ENCODE measurements at regions not wholly inside any gene's neighbourhood (a gene's known extent, or its start where the extent isn't known, plus 50 kb on each side); places are given as distances from the start of the nearest gene placed in this dataset.

- Histone ChIP-seq H3K4me3 (replicated peaks; ENCODE audit: insufficient read depth, low read length) (no peak overlapping the region), H3K27me3 (ENCODE audit: insufficient read depth, poor library complexity, severe bottlenecking) (no peaks in the 10 kb centered on the region), H3K27ac (replicated peaks) (no peak overlapping the region)
- DNase-seq (ENCODE audit: low read depth in 1 of 2, low spot score in 1 of 2): no peak
- TF ChIP-seq POLR2AphosphoS5 (IDR thresholded peaks at IDR 0.05; ENCODE audit: low read depth) (no peak), SPI1 (IDR thresholded peaks at IDR 0.05; ENCODE audit: borderline replicate concordance, low read depth) (no peak), CTCF (IDR thresholded peaks at IDR 0.05; ENCODE audit: insufficient read depth, low read length) (no peak), GABPA (IDR thresholded peaks at IDR 0.05; ENCODE audit: low read depth) (no peak), REST (IDR thresholded peaks at IDR 0.05; ENCODE audit: insufficient replicate concordance, low read depth) (no peak)
These were observed 436.0 kb upstream of the NR2F2 start for GRCh38 chr15:95894407-95894956.

GRCh38 chr15:95895508-95895907 is 435.0 kb upstream of the NR2F2 start:
- Histone ChIP-seq H3K27ac (replicated peaks) (no peak overlapping the region), H3K4me3 (replicated peaks; ENCODE audit: insufficient read depth, low read length) (no peak overlapping the region), H3K27me3 (ENCODE audit: insufficient read depth, poor library complexity, severe bottlenecking) (no peaks in the 10 kb centered on the region)
- TF ChIP-seq POLR2AphosphoS5 (IDR thresholded peaks at IDR 0.05; ENCODE audit: low read depth) (no peak), REST (IDR thresholded peaks at IDR 0.05; ENCODE audit: insufficient replicate concordance, low read depth) (no peak), GABPA (IDR thresholded peaks at IDR 0.05; ENCODE audit: low read depth) (no peak), CTCF (IDR thresholded peaks at IDR 0.05; ENCODE audit: insufficient read depth, low read length) (no peak), SPI1 (IDR thresholded peaks at IDR 0.05; ENCODE audit: borderline replicate concordance, low read depth) (no peak)
- no peak for DNase-seq (ENCODE audit: low read depth in 1 of 2, low spot score in 1 of 2)

- H3K27me3 ChIP-seq (ENCODE audit: insufficient read depth, poor library complexity, severe bottlenecking): no peaks in the 10 kb centered on the region
- no peak overlapping the region for H3K4me3 ChIP-seq (replicated peaks; ENCODE audit: insufficient read depth, low read length)
- DNase-seq (ENCODE audit: low read depth in 1 of 2, low spot score in 1 of 2): no peak
- no peak for TF ChIP-seq SPI1 (IDR thresholded peaks at IDR 0.05; ENCODE audit: borderline replicate concordance, low read depth)
- TF ChIP-seq POLR2AphosphoS5 (IDR thresholded peaks at IDR 0.05; ENCODE audit: low read depth): no peak
- TF ChIP-seq REST (IDR thresholded peaks at IDR 0.05; ENCODE audit: insufficient replicate concordance, low read depth): no peak
- no peak for TF ChIP-seq GABPA (IDR thresholded peaks at IDR 0.05; ENCODE audit: low read depth)
- TF ChIP-seq CTCF (IDR thresholded peaks at IDR 0.05; ENCODE audit: insufficient read depth, low read length): no peak
- H3K27ac ChIP-seq (replicated peaks): no peak overlapping the region
These were observed 432.8 kb upstream of the NR2F2 start for GRCh38 chr15:95897651-95898050.
